Psoas muscle (tissue), 7 donors: ENCODE measurements at regions not wholly inside any gene's neighbourhood (a gene's known extent, or its start where the extent isn't known, plus 50 kb on each side); places are given as distances from the start of the nearest gene placed in this dataset.

Experiments
- ATAC-seq, 4 donors: fragments of 200-7000 bp; cut with Tn5 transposase; one replicate each; pipeline ENCODE4 v1.9.1; 2020; ENCODE audit warnings: moderate library complexity in 3 of 4, mild to moderate bottlenecking in 2 of 4
- DNase-seq, 2 donors: peaks; one replicate each; pipeline ENCODE4 v3.0.0-alpha.2; 2020
- H3K27ac ChIP-seq: fragments of 200-600 bp; one replicate; pipeline ENCODE4 v1.8.0; 2022
- H3K27me3 ChIP-seq, 3 donors: fragments of 200-600 bp in 1 of 3; one replicate each; pipeline versions ENCODE4 v1.6.1 to v1.8.0; 2013 to 2022; ENCODE audit warnings: low read length in 2 of 3, mild to moderate bottlenecking in 2 of 3, moderate library complexity in 1 of 3; ENCODE audit not compliant: insufficient read depth in 3 of 3
- H3K36me3 ChIP-seq, 2 donors: fragments of 200-600 bp in 1 of 2; one replicate each; pipeline versions ENCODE4 v1.6.1 to v1.8.0; 2013 to 2022; ENCODE audit warnings: low read depth in 1 of 2, mild to moderate bottlenecking in 1 of 2, moderate library complexity in 1 of 2; ENCODE audit not compliant: insufficient read depth in 1 of 2
- H3K4me1 ChIP-seq: fragments of 200-600 bp; one replicate; pipeline ENCODE4 v1.8.0; 2022
- H3K4me3 ChIP-seq: fragments of 200-600 bp; one replicate; pipeline ENCODE4 v1.8.0; 2022; ENCODE audit warnings: mild to moderate bottlenecking
- H3K9me3 ChIP-seq: fragments of 200-600 bp; one replicate; pipeline ENCODE4 v1.8.0; 2022
- WGBS, 3 donors: extraction: QIAGEN DNeasy Blood & Tissue Kit; methylation state at CpG; one replicate each; pipeline versions ENCODE4 v1.1.6 to v1.1.7; 2013; 5-methylcytosine and 5-hydroxymethylcytosine counted together
- intact Hi-C, 2 donors: fragments of 100-400 bp; cut with DNase I; formaldehyde crosslinking; loops; one replicate each; pipeline versions ENCODE4 v1.11.0 to v1.14.2; 2022
- TF ChIP-seq, protein P1 (sequence below): fragments of 200-600 bp; IDR thresholded peaks from one replicate; pipeline ENCODE4 v1.8.0; 2022; ENCODE audit warnings: antibody characterized with exemption
- donor health status: healthy with polysubstance abuse.
- donor health status: DM: no; HTN: no; CAD: no; lungs with moderate emphysema.
- donor health status: Bipolar disorder and iron deficiency.
- donor health status: healthy.
- donor health status: DM: yes; HTN: yes; CAD: no.
- donor health status: DM: no; HTN: no; CAD: no.
- donor health status: DM: yes; HTN: yes; CAD: no.

GRCh38 chr6:6522709-6523108 lies 65.8 kb upstream of the LY86 start:
- Histone ChIP-seq H3K4me1 (no peaks in the 10 kb centered on the region), H3K27me3 (peaks cover 0 to 4% (median 3%) of the 10 kb centered on the region in 3 donors)
- 67 to 71% (median 69%) methylated on average over 5 of the region's 5 CpGs for WGBS, 3 donors

DNA sequence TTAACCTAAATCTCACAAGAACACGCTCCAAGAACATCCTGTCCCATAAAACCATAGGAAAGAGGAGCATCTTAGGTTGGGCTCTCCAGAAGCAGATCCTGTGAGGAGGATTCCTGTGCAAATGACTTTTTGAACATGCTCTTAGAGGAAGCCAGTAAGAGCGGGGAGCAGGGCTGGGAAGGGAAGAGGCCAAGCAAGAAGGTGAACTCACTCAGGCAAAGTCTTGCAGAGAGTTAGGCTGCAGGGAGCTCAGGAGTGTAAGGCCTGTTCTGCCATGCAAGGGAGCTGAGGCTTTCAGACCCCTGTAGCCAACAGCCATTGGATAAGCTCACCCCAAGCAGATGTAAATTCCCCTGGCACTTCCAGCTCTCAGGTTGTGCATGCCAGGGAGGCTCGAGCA lies 63.6 kb upstream of the LY86 start:
- peaks cover 0 to 4% (median 3%) of the 10 kb centered on the region in 3 donors for H3K27me3 ChIP-seq

More at GRCh38 chr6:6522709-6523108, 65.8 kb upstream of the LY86 start:
- DNase-seq (no peak), ATAC-seq (no peak)
- Histone ChIP-seq H3K27ac (no peak overlapping the region), H3K36me3 (no peaks in the 10 kb centered on the region), H3K4me3 (no peak overlapping the region), H3K9me3 (no peaks in the 10 kb centered on the region)
- TF ChIP-seq, protein P1, sequence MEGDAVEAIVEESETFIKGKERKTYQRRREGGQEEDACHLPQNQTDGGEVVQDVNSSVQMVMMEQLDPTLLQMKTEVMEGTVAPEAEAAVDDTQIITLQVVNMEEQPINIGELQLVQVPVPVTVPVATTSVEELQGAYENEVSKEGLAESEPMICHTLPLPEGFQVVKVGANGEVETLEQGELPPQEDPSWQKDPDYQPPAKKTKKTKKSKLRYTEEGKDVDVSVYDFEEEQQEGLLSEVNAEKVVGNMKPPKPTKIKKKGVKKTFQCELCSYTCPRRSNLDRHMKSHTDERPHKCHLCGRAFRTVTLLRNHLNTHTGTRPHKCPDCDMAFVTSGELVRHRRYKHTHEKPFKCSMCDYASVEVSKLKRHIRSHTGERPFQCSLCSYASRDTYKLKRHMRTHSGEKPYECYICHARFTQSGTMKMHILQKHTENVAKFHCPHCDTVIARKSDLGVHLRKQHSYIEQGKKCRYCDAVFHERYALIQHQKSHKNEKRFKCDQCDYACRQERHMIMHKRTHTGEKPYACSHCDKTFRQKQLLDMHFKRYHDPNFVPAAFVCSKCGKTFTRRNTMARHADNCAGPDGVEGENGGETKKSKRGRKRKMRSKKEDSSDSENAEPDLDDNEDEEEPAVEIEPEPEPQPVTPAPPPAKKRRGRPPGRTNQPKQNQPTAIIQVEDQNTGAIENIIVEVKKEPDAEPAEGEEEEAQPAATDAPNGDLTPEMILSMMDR: no peak
- intact Hi-C loops: no loop called here

DNA sequence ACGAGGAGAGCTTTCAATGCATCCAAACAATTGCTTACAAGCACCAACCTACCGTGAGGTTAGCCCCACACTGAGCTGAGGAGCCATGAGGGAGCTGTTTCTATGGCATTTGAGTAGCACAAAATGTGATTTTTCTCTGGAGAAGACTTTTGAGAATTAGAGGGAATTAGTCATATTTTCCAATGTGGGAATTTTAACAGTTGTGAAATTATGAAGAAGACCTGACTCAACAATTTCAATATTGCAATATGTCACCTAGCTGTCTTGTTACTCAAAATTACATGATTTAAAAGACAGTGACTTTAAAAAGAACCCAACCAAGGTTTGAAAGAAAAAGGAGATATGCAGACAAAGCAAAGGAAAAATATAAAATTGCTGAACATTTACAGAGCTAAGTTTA lies 62.6 kb upstream of the LY86 start:
- Histone ChIP-seq H3K27ac (no peak overlapping the region), H3K4me1 (no peaks in the 10 kb centered on the region), H3K36me3 (no peaks in the 10 kb centered on the region), H3K27me3 (peaks cover 0 to 4% (median 3%) of the 10 kb centered on the region in 3 donors), H3K4me3 (no peak overlapping the region), H3K9me3 (no peaks in the 10 kb centered on the region)
- TF ChIP-seq, protein P1: no peak
- 76 to 88% (median 78%) methylated on average over 2 of the region's 2 CpGs for WGBS, 3 donors
- ATAC-seq: no peak
- no peak for DNase-seq
- intact Hi-C loops: no loop called here

More for the DNA sequence above, 63.6 kb upstream of the LY86 start:
- H3K9me3 ChIP-seq: no peaks in the 10 kb centered on the region
- no peak for ATAC-seq
- no peak overlapping the region for H3K27ac ChIP-seq
- no peak for DNase-seq
- H3K4me1 ChIP-seq: no peaks in the 10 kb centered on the region
- intact Hi-C loops: no loop called here
- no peaks in the 10 kb centered on the region for H3K36me3 ChIP-seq
- 84 to 85% (median 84%) methylated on average over 3 of the region's 3 CpGs for WGBS, 3 donors
- TF ChIP-seq, protein P1: no peak
- H3K4me3 ChIP-seq: no peak overlapping the region

DNA sequence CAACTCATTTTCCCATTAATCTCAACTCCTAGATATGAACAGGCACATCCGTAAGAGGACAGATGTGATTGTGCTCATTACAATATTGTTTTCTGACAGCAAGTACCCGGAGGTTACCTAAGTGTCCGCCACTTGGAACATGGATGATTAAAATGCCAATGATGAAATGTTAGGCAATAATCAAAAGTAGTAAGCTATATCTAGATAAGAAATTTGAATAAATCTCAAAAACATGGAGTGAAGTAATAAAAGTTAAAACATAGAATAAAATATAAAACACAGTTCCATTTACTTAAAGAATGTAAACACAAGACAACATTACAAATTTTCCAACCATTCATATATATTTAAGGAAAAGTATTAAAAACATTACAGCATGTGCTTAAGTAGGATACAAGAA lies 59.2 kb upstream of the LY86 start:
- DNase-seq: no peak
- intact Hi-C loops: no loop called here
- WGBS, 3 donors: 84 to 93% (median 85%) methylated on average over 3 of the region's 3 CpGs

DNA sequence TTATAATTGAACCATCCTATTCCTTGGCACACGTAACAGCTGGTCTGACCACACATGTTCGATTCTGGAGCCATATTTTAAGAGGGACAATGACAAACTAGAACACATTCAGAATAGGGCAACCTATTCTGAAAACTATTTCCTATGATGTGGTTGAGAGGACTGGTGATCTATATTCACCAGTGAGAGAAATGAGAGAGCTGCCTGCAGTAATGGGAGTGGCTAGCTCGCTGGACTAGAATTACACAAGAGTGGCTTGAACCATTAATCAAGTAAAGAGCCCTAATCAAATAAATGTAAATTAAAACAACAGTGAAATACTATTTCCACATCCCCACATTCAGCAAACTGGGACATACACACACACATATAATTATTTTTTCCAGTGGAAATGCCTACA lies 55.3 kb upstream of the LY86 start:
- ATAC-seq (no peak), DNase-seq (no peak)
- Histone ChIP-seq H3K27me3 (no peaks in the 10 kb centered on the region), H3K4me1 (no peaks in the 10 kb centered on the region), H3K36me3 (no peaks in the 10 kb centered on the region), H3K9me3 (no peaks in the 10 kb centered on the region), H3K27ac (no peak overlapping the region), H3K4me3 (no peak overlapping the region)
- TF ChIP-seq, protein P1: no peak
- intact Hi-C loops: no loop called here
- WGBS, 3 donors: 52 to 60% (median 57%) methylated on average over 3 of the region's 3 CpGs

More for the DNA sequence above, 59.2 kb upstream of the LY86 start:
- TF ChIP-seq, protein P1: no peak
- no peaks in the 10 kb centered on the region for H3K9me3 ChIP-seq
- peaks cover 0 to 3% (median 0%) of the 10 kb centered on the region in 3 donors for H3K27me3 ChIP-seq
- H3K27ac ChIP-seq: no peak overlapping the region
- H3K36me3 ChIP-seq: no peaks in the 10 kb centered on the region
- H3K4me3 ChIP-seq: no peak overlapping the region
- H3K4me1 ChIP-seq: no peaks in the 10 kb centered on the region
- ATAC-seq: no peak
